HG02642 (cell line): ENCODE measurements at regions not wholly inside any gene's neighbourhood (a gene's known extent, or its start where the extent isn't known, plus 50 kb on each side); places are given as distances from the start of the nearest gene placed in this dataset.

Source experiments
- ATAC-seq: cut with Tn5 transposase; IDR thresholded peaks from one replicate; pipeline ENCODE4 v1.9.1; 2021; ENCODE audit warnings: mild to moderate bottlenecking; ENCODE audit not compliant: unreplicated experiment, poor library complexity

DNA sequence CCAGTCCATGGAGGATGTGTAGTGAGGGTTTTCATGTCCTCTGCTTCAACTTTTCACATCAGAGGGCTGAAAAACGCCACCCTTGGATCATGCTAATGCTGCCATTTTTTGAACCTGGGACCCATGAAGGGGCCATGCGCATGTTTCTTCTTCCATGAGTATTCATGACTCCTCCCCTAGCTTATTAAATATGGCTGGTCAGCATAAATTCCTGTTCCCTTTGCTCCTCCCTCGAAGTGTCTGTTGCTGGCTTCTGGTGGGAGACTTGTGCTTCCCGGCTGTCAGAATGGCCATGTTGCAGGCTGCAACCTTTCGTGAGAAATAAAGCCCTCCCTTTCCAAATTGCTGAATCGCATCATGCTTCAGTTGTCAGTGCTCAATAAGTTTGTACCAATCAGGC lies 711.2 kb upstream of the KIRREL3 start:
- no peak for ATAC-seq

DNA sequence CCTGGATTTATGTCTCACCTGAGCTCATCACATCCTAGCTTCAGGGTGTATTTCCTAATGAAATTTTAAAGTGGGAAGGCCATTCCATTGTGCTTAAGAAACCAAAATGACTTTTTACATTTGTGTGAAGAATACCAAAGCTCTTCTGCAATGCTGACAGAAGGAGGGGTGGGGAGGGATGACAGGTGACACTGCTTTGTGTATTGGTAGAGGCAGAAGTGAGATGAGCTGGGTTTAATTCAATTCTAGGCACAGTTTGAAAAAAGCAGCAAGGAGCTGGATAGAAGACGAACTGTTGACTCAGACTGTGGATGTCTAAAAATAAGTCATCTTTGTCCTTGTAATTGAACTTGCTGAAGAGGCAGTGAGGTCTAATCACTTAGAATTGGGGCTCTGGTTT lies 710.3 kb upstream of the KIRREL3 start:
- no peak for ATAC-seq

DNA sequence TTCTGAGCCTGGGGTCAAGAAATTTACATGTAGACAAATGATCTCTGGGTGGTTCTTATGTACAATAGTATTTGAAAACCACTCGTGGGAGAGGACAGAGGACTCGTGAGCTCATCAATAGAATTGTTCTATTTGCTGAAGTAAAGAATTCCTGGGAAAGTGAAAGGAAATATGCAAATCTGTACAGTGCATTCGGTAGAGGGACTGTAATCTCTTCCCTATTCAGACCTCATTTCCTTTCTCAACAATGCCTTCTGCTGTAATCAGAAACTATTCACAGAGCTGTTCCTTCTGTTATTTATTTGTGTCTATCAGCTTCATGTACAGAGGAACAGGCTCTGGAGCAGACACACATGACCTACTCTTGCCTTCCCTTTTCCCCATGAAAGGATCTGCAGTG lies 709.4 kb upstream of the KIRREL3 start:
- ATAC-seq, result no peak

- ATAC-seq, result no peak
Measured at GRCh38 chr11:127693686-127694085, 693.1 kb upstream of the KIRREL3 start.

GRCh38 chr11:127683321-127683720 lies 682.8 kb upstream of the KIRREL3 start:
- ATAC-seq, result no peak

DNA sequence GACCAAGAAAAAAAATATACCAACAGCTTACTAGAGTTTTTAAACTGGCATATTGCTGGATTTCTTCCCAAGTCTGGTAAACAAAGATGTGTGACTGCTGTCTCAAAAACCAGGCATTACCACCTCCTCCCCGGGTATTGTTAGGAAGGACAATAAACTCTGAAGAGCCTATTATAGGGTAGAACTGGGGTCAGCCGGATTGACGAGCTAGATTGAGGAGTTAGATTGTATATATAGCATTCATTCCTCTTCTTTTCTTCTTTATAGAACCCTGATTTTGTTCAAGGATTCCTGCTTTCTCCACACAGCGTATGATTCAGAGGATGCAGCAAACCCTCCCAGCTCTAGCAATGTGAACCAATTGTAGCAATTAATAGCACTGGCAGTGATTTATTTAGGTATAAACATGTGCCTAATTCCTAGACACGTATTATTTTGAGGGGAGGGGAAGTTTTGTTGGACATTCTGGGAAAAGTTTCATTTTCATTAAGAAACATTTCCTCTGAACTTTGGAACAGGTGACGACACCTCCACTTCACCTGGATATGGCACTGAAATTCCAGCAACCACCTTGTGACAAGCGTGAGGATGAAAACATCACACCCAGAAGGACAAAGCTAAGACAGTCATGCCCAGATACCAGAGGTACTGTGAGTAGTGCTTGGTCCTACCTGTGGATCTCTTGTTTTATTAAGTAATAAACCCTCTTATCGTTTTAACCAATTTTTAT lies 679.4 kb upstream of the KIRREL3 start:
- ATAC-seq, result no peak

DNA sequence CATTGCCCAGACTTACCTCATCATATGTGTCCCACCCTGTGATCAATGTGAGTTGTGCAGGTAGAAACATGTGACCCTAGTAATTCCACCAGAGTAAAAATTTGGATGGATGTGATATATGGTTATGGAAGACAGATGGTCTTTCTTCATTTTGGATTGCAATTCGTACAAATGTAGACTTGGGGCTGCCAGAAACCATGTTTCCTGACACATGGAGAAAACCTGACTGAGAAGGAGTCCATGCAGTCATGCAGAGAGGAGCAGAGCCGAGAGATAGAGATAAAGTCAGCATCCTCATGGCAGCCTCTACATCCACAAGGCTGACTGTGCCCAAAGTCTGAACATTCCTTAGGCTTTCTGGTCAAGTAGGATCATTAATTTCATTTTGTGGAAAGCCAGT lies 678.1 kb upstream of the KIRREL3 start:
- no peak for ATAC-seq

DNA sequence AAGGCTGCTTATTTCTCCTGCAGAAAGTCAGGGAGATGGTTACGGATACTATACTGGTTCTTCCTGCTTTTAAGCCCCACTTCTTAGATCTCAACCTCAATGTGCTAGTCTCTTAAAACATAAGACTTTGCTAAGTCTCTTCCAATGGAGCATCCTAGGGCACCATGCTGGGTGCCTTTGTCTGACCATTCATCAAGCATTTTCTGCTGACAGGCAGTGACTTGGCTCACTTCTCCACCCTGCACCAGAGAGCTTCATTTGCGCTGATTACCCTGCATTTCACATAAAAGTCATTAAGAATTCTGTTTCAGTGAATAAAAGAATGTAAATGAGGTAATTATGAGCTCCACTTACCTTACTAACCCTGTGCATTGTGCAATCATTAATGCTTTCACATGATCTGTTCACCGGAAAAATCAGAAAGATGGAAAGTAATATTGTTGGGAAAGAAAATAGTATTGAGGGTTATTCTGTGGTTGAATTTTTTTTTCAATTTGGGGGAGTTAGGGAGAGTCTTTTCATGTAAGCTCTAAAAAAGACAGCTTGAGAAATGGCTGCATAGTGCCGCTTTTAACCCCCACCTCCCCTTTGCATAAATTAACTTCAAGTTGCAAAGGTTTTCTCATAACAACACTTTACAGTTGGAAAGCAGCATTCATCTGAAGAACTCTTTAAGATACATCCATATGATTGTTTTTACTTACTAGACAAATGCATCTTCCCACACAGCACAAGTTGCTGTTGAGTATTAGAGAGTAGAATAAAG lies 677.3 kb upstream of the KIRREL3 start:
- ATAC-seq, result no peak

GRCh38 chr11:127675581-127675980 lies 675.0 kb upstream of the KIRREL3 start:
- no peak for ATAC-seq

GRCh38 chr11:127674754-127675153 lies 674.2 kb upstream of the KIRREL3 start:
- no peak for ATAC-seq

DNA sequence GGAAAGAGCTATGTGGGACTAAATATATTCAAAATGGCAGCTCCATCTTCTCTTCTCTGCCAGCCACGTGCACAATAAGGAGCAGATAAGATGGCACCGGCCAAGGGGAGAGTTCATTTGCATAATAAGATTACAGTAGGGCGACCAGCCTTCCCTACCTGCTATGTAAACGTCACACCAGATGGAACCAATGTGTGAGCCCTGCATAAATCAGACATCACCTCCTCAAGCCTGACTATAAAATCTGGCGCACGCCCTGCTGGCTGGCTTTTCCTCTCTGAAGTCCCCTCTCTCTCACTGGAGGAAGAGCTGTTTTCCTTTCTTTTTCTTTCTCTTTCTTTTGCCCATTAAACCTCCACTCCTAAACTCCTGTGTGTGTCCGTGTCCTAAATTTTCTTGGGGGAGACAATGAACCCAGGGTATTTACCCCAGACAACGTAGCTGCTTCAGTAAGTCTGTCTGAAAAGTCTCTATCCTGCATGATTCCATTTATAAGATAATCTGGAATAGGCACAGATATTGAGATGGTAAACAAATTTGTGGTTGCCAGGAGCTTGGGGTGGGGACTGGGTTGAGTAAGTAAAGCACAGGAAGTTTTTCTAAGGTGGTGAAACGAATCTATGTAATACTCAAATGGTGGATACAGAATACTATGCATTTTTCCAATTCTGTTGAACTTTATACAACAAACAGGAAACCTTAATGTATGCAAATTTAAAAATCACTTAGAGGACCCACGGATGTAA lies 670.0 kb upstream of the KIRREL3 start:
- ATAC-seq, result no peak

- ATAC-seq, result no peak
Measured at GRCh38 chr11:127656116-127656836, 655.7 kb upstream of the KIRREL3 start.

- ATAC-seq, result no peak
Measured at GRCh38 chr11:127653076-127653475, 652.5 kb upstream of the KIRREL3 start.

- ATAC-seq, result no peak
Measured at GRCh38 chr11:127651888-127652221, 651.3 kb upstream of the KIRREL3 start.

DNA sequence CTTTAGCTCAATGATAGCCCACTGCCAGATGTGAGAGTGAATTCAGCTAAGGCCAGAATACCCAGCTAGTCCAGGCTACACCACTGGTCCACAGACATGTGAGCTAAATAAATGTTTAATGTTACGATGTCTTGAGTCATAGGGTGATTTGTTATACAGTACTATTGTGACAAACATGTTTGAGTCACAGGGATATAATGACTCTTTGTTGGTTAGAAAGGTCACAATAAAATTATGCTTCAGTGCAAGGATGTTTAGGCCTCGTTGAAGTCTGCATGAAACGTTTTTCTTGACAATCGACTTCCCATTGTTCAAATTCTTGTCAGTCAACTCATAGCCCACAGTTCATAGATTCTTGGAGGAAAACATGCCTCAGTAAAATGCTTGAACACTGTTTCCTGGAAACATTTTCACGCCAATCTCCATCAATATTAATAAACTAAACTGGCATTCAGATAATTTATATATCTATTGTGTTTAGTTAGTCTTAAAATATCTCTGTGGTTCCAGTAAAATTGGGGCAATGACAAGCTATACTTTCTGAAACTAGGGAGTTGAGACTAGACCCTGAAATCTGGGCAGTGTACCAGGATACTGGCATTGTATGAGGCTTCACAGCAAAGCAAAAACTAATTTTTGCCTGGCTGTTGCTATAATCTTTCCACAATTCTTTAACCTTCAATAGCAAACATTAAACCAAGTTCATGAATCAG lies 650.8 kb upstream of the KIRREL3 start:
- no peak for ATAC-seq

DNA sequence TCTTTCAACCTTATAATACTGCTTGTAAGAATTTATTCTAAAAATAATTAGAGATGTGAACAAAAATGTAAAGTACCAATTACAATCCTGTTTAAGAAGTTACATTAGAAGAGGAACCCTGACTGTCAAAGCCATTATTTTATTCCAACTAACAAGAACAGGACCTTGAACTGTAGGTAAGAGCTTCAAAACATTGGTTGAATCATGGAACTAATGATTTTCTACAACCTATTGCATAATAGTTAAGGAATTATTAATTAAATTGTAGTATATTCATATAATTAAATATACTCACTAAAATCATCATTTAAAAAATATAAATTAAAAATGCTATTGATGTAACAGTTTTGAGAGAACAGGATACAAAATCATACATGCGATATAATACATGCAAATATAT lies 649.4 kb upstream of the KIRREL3 start:
- ATAC-seq, result no peak

GRCh38 chr11:127649071-127649470 lies 648.5 kb upstream of the KIRREL3 start:
- ATAC-seq, result no peak

DNA sequence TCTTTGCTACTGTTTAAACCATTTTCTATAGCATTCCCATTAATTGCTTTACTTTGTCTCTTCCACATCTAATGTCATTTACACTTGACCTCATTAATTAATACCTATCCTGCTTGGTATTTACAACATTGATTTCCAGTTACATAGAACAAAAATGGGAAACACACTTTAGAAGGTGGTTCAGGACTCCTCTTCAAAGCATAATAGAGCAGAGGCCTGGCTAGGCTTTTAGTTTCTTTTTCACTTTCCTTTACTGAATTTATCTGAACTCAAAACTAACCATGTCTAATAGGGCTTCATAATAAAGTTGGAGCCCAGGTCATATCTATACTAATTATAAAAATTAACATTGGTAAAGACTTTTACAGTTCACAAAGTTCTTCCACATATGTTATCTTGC lies 648.0 kb upstream of the KIRREL3 start:
- no peak for ATAC-seq

DNA sequence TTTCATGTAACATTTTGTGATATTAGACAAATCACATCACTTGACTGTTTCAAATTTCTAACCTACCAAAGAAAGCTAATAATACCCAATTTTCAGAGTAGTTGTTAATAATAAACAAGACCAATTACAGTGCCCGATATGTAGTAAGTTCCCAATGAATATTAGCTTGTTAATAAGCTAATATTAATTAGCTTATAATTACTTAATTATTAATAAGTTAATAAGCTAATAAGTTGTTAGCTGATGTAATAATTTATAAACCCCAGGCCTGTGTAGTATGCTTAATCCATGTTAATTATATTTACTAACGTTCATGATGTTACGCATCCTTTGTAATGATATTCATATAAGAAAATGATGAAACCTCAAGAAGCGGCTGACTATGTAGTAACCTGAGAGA lies 643.8 kb upstream of the KIRREL3 start:
- no peak for ATAC-seq
